A673 (cell line): ENCODE measurements at regions not wholly inside any gene's neighbourhood (a gene's known extent, or its start where the extent isn't known, plus 50 kb on each side); places are given as distances from the start of the nearest gene placed in this dataset.

ENCODE experiments used
- BruUV-seq: library from RNA; stranded (reverse); fragments of 400-500 nt; replicated peaks from 2 replicates; lab custom pipeline; 2021; lab: Mats Ljungman, UMichigan
- CTCF ChIA-PET: fragments of 300-600 bp; sonication (Branson Sonifier 250); formaldehyde crosslinking; loops from one replicate; lab custom pipeline; 2022; ENCODE audit warnings: antibody characterized with exemption; lab: Charles Lee
- POLR2A ChIA-PET: fragments of 300-600 bp; sonication (Branson Sonifier 250); formaldehyde crosslinking; loops from one replicate; lab custom pipeline; 2022; ENCODE audit warnings: antibody characterized with exemption; ENCODE audit not compliant: low non-redundant PET; lab: Charles Lee
- DNase-seq: peaks from one replicate; pipeline ENCODE4 v3.0.0-alpha.2; 2015; ENCODE audit warnings: low spot score
- H3K27ac ChIP-seq: fragments of 200-600 bp; sonication (generic); 2 replicates; pipeline ENCODE4 v1.5.1; 2016; ENCODE audit warnings: mixed run types, low read depth, mild to moderate bottlenecking, mixed read lengths, antibody characterized with exemption, low read length; ENCODE audit not compliant: poor library complexity, severe bottlenecking
- H3K27me3 ChIP-seq: fragments of 200-600 bp; sonication (generic); replicated peaks from 2 replicates; pipeline ENCODE4 v1.6.1; 2017; ENCODE audit warnings: mixed run types, low read depth, mild to moderate bottlenecking, mixed read lengths, antibody characterized with exemption, low read length; ENCODE audit not compliant: insufficient read depth, poor library complexity
- H3K36me3 ChIP-seq: fragments of 200-600 bp; sonication (generic); 2 replicates; pipeline ENCODE4 v1.6.1; 2016; ENCODE audit warnings: mixed run types, mild to moderate bottlenecking, mixed read lengths, antibody characterized with exemption, low read length; ENCODE audit not compliant: insufficient read depth, poor library complexity, severe bottlenecking
- H3K4me1 ChIP-seq: fragments of 200-600 bp; sonication (generic); 2 replicates; pipeline ENCODE4 v1.6.1; 2017; ENCODE audit warnings: mixed run types, mild to moderate bottlenecking, mixed read lengths, antibody characterized with exemption, low read length; ENCODE audit not compliant: insufficient read depth, poor library complexity, severe bottlenecking
- H3K4me3 ChIP-seq: fragments of 200-600 bp; sonication (generic); 2 replicates; pipeline ENCODE4 v1.5.1; 2016; ENCODE audit warnings: low read depth, mixed run types, mild to moderate bottlenecking, mixed read lengths, low read length; ENCODE audit not compliant: poor library complexity, severe bottlenecking
- H3K9me3 ChIP-seq: fragments of 200-600 bp; sonication (generic); 2 replicates; pipeline ENCODE4 v1.6.1; 2016; ENCODE audit warnings: mixed run types, low read depth, mild to moderate bottlenecking, mixed read lengths, antibody characterized with exemption, low read length; ENCODE audit not compliant: poor library complexity, severe bottlenecking
- EZH2 ChIP-seq: fragments of 200-600 bp; sonication (generic); IDR thresholded peaks from 2 replicates; pipeline ENCODE4 v1.6.1; 2017; ENCODE audit warnings: borderline replicate concordance, low read depth, mild to moderate bottlenecking, mixed read lengths, antibody characterized with exemption, low read length; ENCODE audit not compliant: poor library complexity, severe bottlenecking
- intact Hi-C: fragments of 100-400 bp; cut with micrococcal nuclease; formaldehyde crosslinking; loops from one replicate; pipeline ENCODE4 v1.10.0; 2022; ENCODE audit not compliant: unreplicated experiment
- TF ChIP-seq, protein P1 (sequence below): fragments of 300-800, 200-600 bp; sonication (generic); conservative IDR thresholded peaks from 2 replicates; pipeline ENCODE4 v1.5.1; 2017; ENCODE audit warnings: low read depth, mild to moderate bottlenecking, antibody characterized with exemption, low read length, moderate library complexity, mixed read lengths

DNA sequence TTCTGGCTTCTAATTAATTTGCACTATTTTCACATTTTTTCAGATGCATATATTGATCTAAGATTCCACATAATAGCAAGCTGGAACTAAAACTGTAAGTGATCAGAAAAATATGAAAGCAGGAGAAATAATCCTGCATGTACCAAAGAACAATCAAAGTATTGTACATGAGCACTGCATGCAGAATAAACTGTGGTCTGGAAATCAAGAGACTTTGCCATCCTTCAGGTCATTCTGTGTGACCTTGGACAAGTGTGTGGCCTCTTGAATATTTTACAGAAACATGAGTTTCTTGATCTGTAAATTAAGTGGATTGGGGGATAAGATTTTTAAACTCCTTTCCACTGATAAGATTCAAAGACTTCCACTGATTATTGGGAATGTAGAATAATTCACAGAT, 99.2 kb upstream of the GNAQ start:
- no peaks in the 10 kb centered on the region for H3K27me3 ChIP-seq
- no TSS peak for BruUV-seq
- CTCF ChIA-PET: no interaction called here
- no peak overlapping the region for H3K4me3 ChIP-seq
- no peaks in the 10 kb centered on the region for H3K36me3 ChIP-seq
- H3K9me3 ChIP-seq: no peaks in the 10 kb centered on the region
- DNase-seq: no peak
- H3K27ac ChIP-seq: no peak overlapping the region
- POLR2A ChIA-PET: no interaction called here
- H3K4me1 ChIP-seq: no peaks in the 10 kb centered on the region
- intact Hi-C loops: no loop called here
- TF ChIP-seq EZH2: no peak
- TF ChIP-seq, protein P1, sequence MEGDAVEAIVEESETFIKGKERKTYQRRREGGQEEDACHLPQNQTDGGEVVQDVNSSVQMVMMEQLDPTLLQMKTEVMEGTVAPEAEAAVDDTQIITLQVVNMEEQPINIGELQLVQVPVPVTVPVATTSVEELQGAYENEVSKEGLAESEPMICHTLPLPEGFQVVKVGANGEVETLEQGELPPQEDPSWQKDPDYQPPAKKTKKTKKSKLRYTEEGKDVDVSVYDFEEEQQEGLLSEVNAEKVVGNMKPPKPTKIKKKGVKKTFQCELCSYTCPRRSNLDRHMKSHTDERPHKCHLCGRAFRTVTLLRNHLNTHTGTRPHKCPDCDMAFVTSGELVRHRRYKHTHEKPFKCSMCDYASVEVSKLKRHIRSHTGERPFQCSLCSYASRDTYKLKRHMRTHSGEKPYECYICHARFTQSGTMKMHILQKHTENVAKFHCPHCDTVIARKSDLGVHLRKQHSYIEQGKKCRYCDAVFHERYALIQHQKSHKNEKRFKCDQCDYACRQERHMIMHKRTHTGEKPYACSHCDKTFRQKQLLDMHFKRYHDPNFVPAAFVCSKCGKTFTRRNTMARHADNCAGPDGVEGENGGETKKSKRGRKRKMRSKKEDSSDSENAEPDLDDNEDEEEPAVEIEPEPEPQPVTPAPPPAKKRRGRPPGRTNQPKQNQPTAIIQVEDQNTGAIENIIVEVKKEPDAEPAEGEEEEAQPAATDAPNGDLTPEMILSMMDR: no peak

DNA sequence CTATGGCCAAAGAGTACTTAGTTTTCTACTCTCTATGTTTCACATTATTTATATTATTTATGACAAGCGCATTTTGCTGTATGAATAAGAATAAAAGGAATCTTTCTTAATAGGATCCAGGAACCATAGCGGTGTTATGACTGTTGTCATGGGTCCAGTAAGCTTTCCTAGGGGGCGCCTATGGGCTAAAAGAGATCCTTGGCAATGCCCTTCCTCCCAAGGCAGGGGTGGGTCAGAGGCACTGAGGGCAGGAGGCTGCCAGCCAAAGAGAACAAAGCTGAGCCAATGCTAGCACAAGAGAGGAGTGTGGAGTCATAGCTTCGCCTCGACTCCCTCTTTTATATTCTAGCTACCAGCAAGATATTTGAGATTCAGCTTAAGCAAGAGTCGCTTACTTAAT, 98.4 kb upstream of the GNAQ start:
- no peak overlapping the region for H3K4me3 ChIP-seq
- TF ChIP-seq, protein P1: peak; percentile 25; the same call in 1 of the 2 replicates
- TF ChIP-seq EZH2: no peak
- POLR2A ChIA-PET: no interaction called here
- CTCF ChIA-PET: no interaction called here
- no peaks in the 10 kb centered on the region for H3K9me3 ChIP-seq
- intact Hi-C loops: no loop called here
- H3K36me3 ChIP-seq: no peaks in the 10 kb centered on the region
- peak; percentile 24 for DNase-seq
- no peak overlapping the region for H3K27ac ChIP-seq
- no peaks in the 10 kb centered on the region for H3K27me3 ChIP-seq
- H3K4me1 ChIP-seq: no peaks in the 10 kb centered on the region
- BruUV-seq: no TSS peak

DNA sequence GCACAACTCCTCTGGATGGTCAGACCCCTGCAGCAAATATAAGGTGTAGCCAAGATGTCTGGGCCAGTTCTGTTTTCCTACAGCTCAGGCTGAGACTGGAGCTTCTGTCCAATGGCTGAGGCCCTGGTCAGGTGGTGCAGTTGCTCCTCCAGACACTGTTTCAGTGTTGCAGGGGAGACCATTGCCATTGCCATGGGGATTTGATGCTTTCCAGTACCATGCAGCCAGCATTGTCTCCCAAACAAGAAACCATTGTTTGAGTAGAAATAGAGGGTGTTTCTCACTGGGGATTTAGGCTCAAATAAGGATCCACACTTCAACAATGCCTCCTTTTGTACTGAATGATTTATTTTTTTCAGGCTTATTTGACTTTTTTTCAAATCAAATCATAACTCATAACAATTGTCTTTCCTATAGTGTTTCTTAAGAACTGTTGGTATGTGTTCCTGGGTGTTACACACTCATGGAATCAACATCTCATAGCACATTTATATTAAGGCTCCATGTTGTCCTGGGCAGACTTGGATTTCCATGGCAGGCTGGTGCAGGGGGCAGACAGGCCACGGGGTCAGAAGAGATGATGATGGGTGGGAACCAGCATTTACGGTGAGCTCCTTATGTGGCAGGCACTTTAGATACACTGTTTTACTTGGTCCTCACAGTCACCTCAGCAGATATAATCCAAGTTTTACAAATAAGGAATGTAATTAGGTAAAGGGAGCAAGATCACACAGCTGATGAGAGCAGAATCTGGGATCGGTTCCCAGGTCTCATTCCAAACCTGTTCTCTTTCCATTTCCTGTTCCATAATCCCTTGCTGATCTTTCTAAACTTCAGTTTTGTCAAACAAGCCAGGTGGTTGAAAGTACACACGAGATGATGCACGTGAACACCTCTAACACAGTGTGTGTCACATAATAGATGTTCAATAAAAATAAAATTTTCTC, 95.9 kb upstream of the GNAQ start:
- Histone ChIP-seq H3K27me3 (no peaks in the 10 kb centered on the region), H3K9me3 (no peaks in the 10 kb centered on the region), H3K27ac (no peak overlapping the region), H3K36me3 (no peaks in the 10 kb centered on the region), H3K4me3 (no peak overlapping the region), H3K4me1 (no peaks in the 10 kb centered on the region)
- ChIA-PET POLR2A (no interaction called here), CTCF (interaction anchor here (0.6 kb wide), 1 partner anchor 682 kb away, joined by 4 read pairs; no protein-coding TSS in a partner anchor)
- intact Hi-C loops: loop anchor here (10.0 kb wide), 1 partner anchor 963 kb away; no protein-coding TSS in a partner anchor
- no peak for TF ChIP-seq EZH2
- TF ChIP-seq, protein P1: no peak
- DNase-seq: no peak
- no TSS peak for BruUV-seq
